PC-9 (cell line): ENCODE measurements at regions not wholly inside any gene's neighbourhood (a gene's known extent, or its start where the extent isn't known, plus 50 kb on each side); places are given as distances from the start of the nearest gene placed in this dataset.

Experiments
- BruUV-seq: library from RNA; stranded (reverse); fragments of 400-500 nt; replicated peaks from 2 replicates; lab custom pipeline; 2021; lab: Mats Ljungman, UMichigan
- CTCF ChIA-PET: fragments of 300-600 bp; sonication (Branson Sonifier 250); formaldehyde crosslinking; loops from one replicate; lab custom pipeline; 2022; ENCODE audit warnings: antibody characterized with exemption; lab: Charles Lee
- POLR2A ChIA-PET: fragments of 300-600 bp; sonication (Branson Sonifier 250); formaldehyde crosslinking; loops from one replicate; lab custom pipeline; 2022; ENCODE audit warnings: antibody characterized with exemption; ENCODE audit not compliant: unreplicated experiment; lab: Charles Lee
- DNase-seq, 2 experiments: peaks; one replicate each; pipeline versions ENCODE4 v3.0.0 to v3.0.0-alpha.2; 2015 to 2022; ENCODE audit warnings: mixed read lengths in 1 of 2
- H2AFZ ChIP-seq: fragments of 200-600 bp; sonication (generic); 2 replicates; pipeline ENCODE4 v1.8.1; 2017; ENCODE audit warnings: antibody characterized with exemption
- H3F3A ChIP-seq: fragments of 200-600 bp; sonication (generic); 2 replicates; pipeline ENCODE4 v1.8.1; 2017; ENCODE audit warnings: antibody characterized with exemption, mild to moderate bottlenecking, low read depth; ENCODE audit not compliant: insufficient read depth
- H3K27ac ChIP-seq: fragments of 200-600 bp; sonication (generic); 2 replicates; pipeline ENCODE4 v1.6.1; 2016; ENCODE audit warnings: mixed run types
- H3K27me3 ChIP-seq: fragments of 200-600 bp; sonication (generic); 2 replicates; pipeline ENCODE4 v1.6.1; 2016; ENCODE audit warnings: low read depth, mixed run types; ENCODE audit not compliant: insufficient read depth
- H3K36me3 ChIP-seq: fragments of 200-600 bp; sonication (generic); 2 replicates; pipeline ENCODE4 v1.6.1; 2016; ENCODE audit warnings: low read depth, mixed run types
- H3K4me1 ChIP-seq: fragments of 200-600 bp; sonication (generic); replicated peaks from 2 replicates; pipeline ENCODE4 v1.6.1; 2016; ENCODE audit warnings: mixed run types; ENCODE audit not compliant: insufficient read depth
- H3K4me2 ChIP-seq: fragments of 200-600 bp; sonication (generic); 2 replicates; pipeline ENCODE4 v1.6.1; 2017; ENCODE audit warnings: mixed run types
- H3K4me3 ChIP-seq: fragments of 200-600 bp; sonication (generic); 2 replicates; pipeline ENCODE4 v1.6.1; 2016; ENCODE audit warnings: mixed run types
- H3K79me2 ChIP-seq: fragments of 200-600 bp; sonication (generic); 2 replicates; pipeline ENCODE4 v1.6.1; 2017; ENCODE audit warnings: low read depth, mixed run types
- H3K9me2 ChIP-seq: fragments of 200-600 bp; sonication (generic); 2 replicates; pipeline ENCODE4 v1.8.1; 2017; ENCODE audit warnings: mild to moderate bottlenecking; ENCODE audit not compliant: insufficient read depth
- H3K9me3 ChIP-seq: fragments of 200-600 bp; sonication (generic); 2 replicates; pipeline ENCODE4 v1.8.1; 2016; ENCODE audit warnings: low read depth; ENCODE audit not compliant: insufficient read depth
- H4K20me1 ChIP-seq: fragments of 200-600 bp; sonication (generic); 2 replicates; pipeline ENCODE4 v1.8.1; 2017; ENCODE audit not compliant: insufficient read depth
- CTCF ChIP-seq: fragments of 200-600 bp; sonication (generic); conservative IDR thresholded peaks from 2 replicates; pipeline ENCODE4 v1.6.1; 2017; ENCODE audit warnings: mixed run types, antibody characterized with exemption, mild to moderate bottlenecking, moderate library complexity
- EZH2 ChIP-seq: fragments of 200-600 bp; sonication (generic); IDR thresholded peaks from 2 replicates; pipeline ENCODE4 v1.8.0; 2017; ENCODE audit warnings: antibody characterized with exemption, low read depth
- intact Hi-C: fragments of 100-400 bp; cut with micrococcal nuclease; formaldehyde crosslinking; loops from one replicate; pipeline ENCODE4 v1.10.0; 2022; ENCODE audit not compliant: unreplicated experiment

- no peaks in the 10 kb centered on the region for H4K20me1 ChIP-seq
- H3K4me3 ChIP-seq: no peak overlapping the region
- H3K27ac ChIP-seq: no peak overlapping the region
- H3K27me3 ChIP-seq: peaks cover 88% of the 10 kb centered on the region
- no peak for TF ChIP-seq EZH2
- no peak for TF ChIP-seq CTCF
- no peak for DNase-seq
- no peaks in the 10 kb centered on the region for H3K79me2 ChIP-seq
- H3K9me3 ChIP-seq: no peaks in the 10 kb centered on the region
- intact Hi-C loops: no loop called here
- ChIA-PET CTCF (no interaction called here), POLR2A (no interaction called here)
- no peaks in the 10 kb centered on the region for H3F3A ChIP-seq
- no peak overlapping the region for H3K4me2 ChIP-seq
- no peaks in the 10 kb centered on the region for H3K9me2 ChIP-seq
- H3K4me1 ChIP-seq: no peaks in the 10 kb centered on the region
- no peak overlapping the region for H2AFZ ChIP-seq
- no TSS peak for BruUV-seq
- no peaks in the 10 kb centered on the region for H3K36me3 ChIP-seq
Observed at GRCh38 chr9:113692256-113692655, 183.9 kb upstream of the ZNF618 start.

- BruUV-seq: no TSS peak
Observed at GRCh38 chr9:113694912-113695311, 181.2 kb upstream of the ZNF618 start.

GRCh38 chr9:113695440-113695851 lies 180.7 kb upstream of the ZNF618 start:
- BruUV-seq: no TSS peak
- H3K9me2 ChIP-seq: no peaks in the 10 kb centered on the region
- no peaks in the 10 kb centered on the region for H3K4me1 ChIP-seq
- no peak overlapping the region for H3K4me3 ChIP-seq
- no peaks in the 10 kb centered on the region for H3K36me3 ChIP-seq
- no peaks in the 10 kb centered on the region for H3K9me3 ChIP-seq
- no peak for TF ChIP-seq CTCF
- no peak for TF ChIP-seq EZH2
- no peak overlapping the region for H2AFZ ChIP-seq
- no peak overlapping the region for H3K4me2 ChIP-seq
- H3K27ac ChIP-seq: no peak overlapping the region
- no peaks in the 10 kb centered on the region for H3F3A ChIP-seq
- DNase-seq: no peak
- peaks cover 77% of the 10 kb centered on the region for H3K27me3 ChIP-seq
- H4K20me1 ChIP-seq: no peaks in the 10 kb centered on the region
- CTCF ChIA-PET: no interaction called here
- POLR2A ChIA-PET: no interaction called here
- no peaks in the 10 kb centered on the region for H3K79me2 ChIP-seq
- intact Hi-C loops: no loop called here

More at GRCh38 chr9:113694912-113695311, 181.2 kb upstream of the ZNF618 start:
- H3F3A ChIP-seq: no peaks in the 10 kb centered on the region
- H3K36me3 ChIP-seq: no peaks in the 10 kb centered on the region
- H3K4me3 ChIP-seq: no peak overlapping the region
- H3K4me1 ChIP-seq: no peaks in the 10 kb centered on the region
- no peak for DNase-seq
- H3K79me2 ChIP-seq: no peaks in the 10 kb centered on the region
- no peak for TF ChIP-seq EZH2
- TF ChIP-seq CTCF: no peak
- ChIA-PET POLR2A (no interaction called here), CTCF (no interaction called here)
- no peaks in the 10 kb centered on the region for H3K9me3 ChIP-seq
- H3K27ac ChIP-seq: no peak overlapping the region
- no peak overlapping the region for H2AFZ ChIP-seq
- H3K4me2 ChIP-seq: no peak overlapping the region
- intact Hi-C loops: no loop called here
- H3K9me2 ChIP-seq: no peaks in the 10 kb centered on the region
- H4K20me1 ChIP-seq: no peaks in the 10 kb centered on the region
- peaks cover 82% of the 10 kb centered on the region for H3K27me3 ChIP-seq
